HG02840 (cell line): ENCODE measurements at regions not wholly inside any gene's neighbourhood (a gene's known extent, or its start where the extent isn't known, plus 50 kb on each side); places are given as distances from the start of the nearest gene placed in this dataset.
A peak's percentile ranks its signal among the peaks of the same experiment; 100 is the strongest.
"Not testable (repeated sequence)": the region's sequence is repeated elsewhere in the genome, so short reads cannot be mapped to it uniquely, and the experiment has no call there.

ENCODE experiments used
- ATAC-seq: cut with Tn5 transposase; IDR thresholded peaks from one replicate; pipeline ENCODE4 v1.9.1; 2021; ENCODE audit warnings: mild to moderate bottlenecking, moderate library complexity, moderate number of reproducible peaks; ENCODE audit not compliant: unreplicated experiment, low FRiP score

DNA sequence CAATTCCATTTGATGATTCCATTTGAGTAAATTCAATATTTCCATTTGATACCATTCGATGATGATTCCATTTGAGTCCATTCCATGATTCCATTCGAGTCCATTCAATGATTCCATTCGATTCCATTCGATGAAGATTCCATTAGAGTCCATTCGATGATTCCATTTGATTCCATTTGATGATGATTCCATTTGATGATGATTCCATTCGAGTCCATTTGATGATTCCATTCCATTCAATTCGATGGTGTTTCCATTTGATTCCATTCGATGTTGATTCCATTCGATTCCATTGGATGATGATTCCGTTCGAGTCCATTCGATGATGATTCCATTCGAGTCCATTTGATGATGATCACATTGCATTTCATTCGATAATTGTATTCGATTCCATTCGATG lies 1095.2 kb downstream of the RPIA start:
- not testable (repeated sequence) for ATAC-seq

DNA sequence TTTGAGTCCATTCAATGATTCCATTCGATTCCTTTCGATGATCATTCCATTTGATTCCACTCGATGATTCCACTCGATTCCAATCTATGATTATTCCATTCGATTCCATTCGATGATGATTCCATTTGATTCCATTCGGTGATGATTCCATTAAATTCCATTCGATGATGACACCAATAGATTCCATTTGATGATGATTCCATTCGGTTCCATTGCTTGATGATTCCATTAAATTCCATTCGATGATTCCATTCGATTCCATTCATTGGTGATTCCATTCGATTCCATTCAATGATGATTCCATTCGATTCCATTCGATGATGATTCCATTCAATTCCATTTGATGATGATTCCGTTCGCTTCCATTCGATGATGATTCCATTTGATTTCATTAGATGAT lies 1104.1 kb downstream of the RPIA start:
- ATAC-seq: not testable (repeated sequence)

- no peak for ATAC-seq
Measured at GRCh38 chr2:89797320-89798038, 1106.0 kb downstream of the RPIA start.

GRCh38 chr2:89801207-89801606 lies 1109.7 kb downstream of the RPIA start:
- not testable (repeated sequence) for ATAC-seq

GRCh38 chr2:89806363-89806762 lies 1114.9 kb downstream of the RPIA start:
- not testable (repeated sequence) for ATAC-seq

DNA sequence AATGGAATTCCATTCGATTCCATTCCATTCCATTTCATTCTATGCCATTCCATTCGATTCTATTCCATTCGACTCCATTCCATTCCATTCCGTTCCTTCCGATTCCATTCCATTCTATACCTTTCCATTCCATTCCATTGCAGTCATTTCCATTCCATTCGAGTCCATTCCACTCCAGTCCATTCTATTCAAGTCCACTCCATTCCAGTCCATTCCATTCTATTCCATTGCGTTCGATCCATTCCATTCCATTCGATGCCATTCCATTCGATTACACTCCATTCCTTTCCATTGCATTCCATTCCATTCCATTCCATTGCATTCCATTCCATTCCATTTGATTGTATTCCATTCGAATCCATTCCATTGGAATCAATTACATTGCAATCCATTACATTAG lies 1119.8 kb downstream of the RPIA start:
- ATAC-seq: no peak

GRCh38 chr2:89811910-89812309 lies 1120.4 kb downstream of the RPIA start:
- ATAC-seq: not testable (repeated sequence)

- not testable (repeated sequence) for ATAC-seq
Measured at GRCh38 chr2:89814359-89814758, 1122.9 kb downstream of the RPIA start.

GRCh38 chr2:89818873-89819272 lies 1127.4 kb downstream of the RPIA start:
- ATAC-seq: no peak

- no peak for ATAC-seq
Measured at GRCh38 chr2:89819809-89820208, 1128.3 kb downstream of the RPIA start.

- ATAC-seq: no peak
Measured at GRCh38 chr2:89820248-89820647, 1128.8 kb downstream of the RPIA start.

DNA sequence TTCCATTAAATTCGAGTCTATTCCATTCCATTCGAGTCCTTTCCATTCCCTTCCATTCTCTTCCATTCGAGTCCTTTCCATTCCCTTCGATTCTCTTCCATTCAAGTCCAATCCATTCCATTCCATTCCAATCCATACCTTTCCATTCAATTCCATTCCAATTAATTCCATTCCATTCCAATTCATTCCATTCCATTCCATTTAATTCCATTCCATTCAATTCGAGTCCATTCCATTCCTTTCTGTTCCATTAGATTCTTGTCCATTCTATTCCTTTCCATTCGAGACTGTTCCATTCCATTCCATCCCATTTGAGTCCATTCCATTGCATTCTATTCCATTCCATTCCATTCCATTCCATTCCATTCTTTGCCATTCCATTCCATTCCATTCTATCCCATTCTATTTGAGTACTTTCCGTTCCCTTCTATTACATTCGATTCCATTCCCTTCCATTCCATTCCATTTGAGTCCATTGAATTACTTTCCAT lies 1130.0 kb downstream of the RPIA start:
- ATAC-seq: no peak

DNA sequence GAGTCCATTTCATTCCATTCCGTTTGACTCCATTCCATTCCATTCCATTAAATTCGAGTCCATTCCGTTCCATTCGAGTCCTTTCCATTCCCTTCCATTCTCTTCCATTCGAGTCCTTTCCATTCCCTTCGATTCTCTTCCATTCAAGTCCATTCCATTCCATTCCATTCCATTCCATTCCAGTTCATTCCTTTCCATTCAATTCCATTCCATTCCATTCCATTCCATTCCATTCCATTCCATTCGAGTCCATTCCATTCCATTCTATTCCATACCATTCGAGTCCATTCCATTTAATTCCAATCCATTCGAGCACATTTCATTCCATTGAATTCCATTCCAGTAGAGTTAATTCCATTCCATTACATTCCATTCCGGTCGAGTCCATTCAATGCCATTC lies 1130.9 kb downstream of the RPIA start:
- ATAC-seq: not testable (repeated sequence)

DNA sequence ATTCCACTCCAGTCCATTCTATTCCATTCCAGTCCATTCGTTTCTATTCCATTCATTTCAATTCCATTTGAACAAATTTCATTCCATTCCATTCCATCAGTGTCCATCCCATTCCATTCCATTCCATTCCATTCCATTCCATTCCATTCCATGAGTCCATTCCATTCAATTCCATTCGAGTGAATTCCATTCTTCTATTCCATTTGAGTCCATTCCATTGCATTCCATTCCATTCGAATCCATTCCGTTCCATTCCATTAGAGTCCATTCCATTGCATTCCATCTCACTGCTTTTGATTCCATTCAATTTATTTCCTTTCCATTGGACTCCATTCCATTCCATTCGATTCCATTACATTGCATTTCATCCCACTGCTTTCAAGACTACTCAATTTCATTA lies 1132.1 kb downstream of the RPIA start:
- ATAC-seq: no peak

GRCh38 chr2:89825034-89825433 lies 1133.6 kb downstream of the RPIA start:
- ATAC-seq: no peak

DNA sequence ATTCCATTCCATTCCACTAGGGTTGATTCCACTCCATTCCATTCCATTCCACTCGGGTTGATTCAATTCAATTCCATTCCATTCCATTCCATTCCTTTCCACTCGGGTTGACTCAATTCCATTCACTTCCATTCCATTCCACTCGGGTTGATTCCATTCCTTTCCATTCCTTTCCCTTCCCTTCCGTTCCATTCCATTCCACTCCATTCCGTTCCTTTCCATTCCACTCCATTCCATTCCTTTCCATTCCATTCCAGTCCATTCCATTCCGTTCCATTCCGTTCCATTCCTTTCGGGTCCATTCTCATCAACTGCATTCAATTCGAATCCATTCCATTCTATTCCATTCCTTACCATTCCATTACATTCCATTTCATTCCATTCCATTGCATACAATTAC lies 1135.3 kb downstream of the RPIA start:
- not testable (repeated sequence) for ATAC-seq

- ATAC-seq: not testable (repeated sequence)
Measured at GRCh38 chr2:89827829-89828228, 1136.4 kb downstream of the RPIA start.

- not testable (repeated sequence) for ATAC-seq
Measured at GRCh38 chr2:89828416-89828815, 1136.9 kb downstream of the RPIA start.

DNA sequence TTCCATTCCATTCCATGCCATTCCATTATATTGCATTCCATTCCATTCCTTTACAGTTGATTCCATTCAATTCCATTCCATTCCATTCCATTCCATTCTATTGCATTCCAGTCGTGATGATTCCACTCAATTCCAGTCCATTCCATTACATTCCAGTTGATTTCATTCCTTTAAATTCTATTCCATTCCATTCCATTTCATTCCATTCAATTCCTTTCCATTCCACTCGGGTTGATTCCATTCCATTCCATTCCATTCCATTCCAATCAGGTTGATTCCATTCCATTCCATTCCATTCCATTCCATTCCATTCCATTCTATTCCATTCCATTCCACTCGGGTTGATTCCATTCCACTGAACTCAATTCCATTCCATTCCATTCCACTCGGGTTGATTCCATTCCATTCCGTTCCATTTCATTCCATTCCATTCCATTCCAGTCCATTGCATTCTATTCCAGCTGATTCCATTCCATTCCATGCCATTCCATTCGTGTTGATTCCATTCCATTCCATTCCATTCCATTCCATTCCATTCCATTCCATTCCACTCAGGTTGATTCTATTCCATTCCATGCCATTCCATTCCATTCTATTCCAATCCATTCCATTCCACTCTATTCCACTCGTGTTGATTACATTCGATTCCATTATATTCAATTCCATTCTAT lies 1137.6 kb downstream of the RPIA start:
- not testable (repeated sequence) for ATAC-seq

- no peak for ATAC-seq
Measured at GRCh38 chr2:89829828-89830227, 1138.4 kb downstream of the RPIA start.

DNA sequence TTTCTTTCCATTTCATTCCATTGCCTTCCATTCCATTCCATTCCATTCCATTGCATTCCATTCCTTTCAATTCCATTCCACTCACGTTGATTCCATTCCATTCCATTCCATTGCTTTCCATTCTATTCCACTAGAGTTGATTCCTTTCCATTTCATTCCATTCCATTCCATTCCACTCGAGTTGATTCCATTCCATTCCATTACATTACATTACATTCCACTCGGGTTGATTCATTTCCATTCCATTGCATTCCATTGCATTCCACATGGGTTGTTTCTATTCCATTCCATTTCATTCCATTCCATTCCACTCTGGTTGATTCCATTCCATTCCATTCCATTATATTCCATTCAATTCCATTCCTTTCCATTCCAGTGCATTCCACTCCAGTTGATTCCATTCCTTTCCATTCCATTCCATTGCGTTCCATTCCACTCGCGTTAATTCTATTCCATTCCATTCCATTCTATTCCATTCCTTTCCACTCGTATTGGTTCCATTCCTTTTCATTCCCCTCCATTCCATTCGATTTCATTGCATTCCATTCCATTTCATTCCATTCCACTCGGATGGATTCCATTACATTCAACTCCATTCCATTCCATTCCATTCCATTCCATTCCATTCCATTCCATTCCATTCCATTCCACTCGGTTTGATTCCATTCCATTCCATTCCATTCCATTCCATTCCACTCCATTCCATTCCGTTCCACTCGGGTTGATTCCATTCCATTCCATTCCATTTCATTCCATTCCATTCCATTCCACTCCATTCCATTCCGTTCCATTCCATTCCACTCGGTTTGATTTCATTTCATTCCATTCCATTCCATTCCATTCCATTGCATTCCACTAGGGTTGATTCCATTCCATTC lies 1139.1 kb downstream of the RPIA start:
- ATAC-seq: peak; percentile 51
